ENCODE measurements at regions not wholly inside any gene's neighbourhood (a gene's known extent, or its start where the extent isn't known, plus 50 kb on each side); places are given as distances from the start of the nearest gene placed in this dataset.
A peak's percentile ranks its signal among the peaks of the same experiment; 100 is the strongest.

- no peak for DNase-seq
These were observed 192.5 kb downstream of the WNT5A start for GRCh38 chr3:55294557-55294956.

GRCh38 chr3:55292360-55292759, 194.7 kb downstream of the WNT5A start:
- DNase-seq = peak in 1 of 2 experiments; percentile 40

- no peak for DNase-seq
These were observed 198.4 kb downstream of the WNT5A start for GRCh38 chr3:55288657-55289056.

- DNase-seq = peak in 1 of 2 experiments; percentile 23
These were observed 200.4 kb downstream of the WNT5A start for GRCh38 chr3:55286693-55287092.

- no peak for DNase-seq
These were observed 201.9 kb downstream of the WNT5A start for GRCh38 chr3:55285156-55285555.

- no peak for DNase-seq
These were observed 203.6 kb downstream of the WNT5A start for GRCh38 chr3:55283441-55283925.

- peak; percentile 20 to 59 for DNase-seq
These were observed 204.1 kb downstream of the WNT5A start for GRCh38 chr3:55282994-55283393.

- no peak for DNase-seq
These were observed 215.0 kb downstream of the WNT5A start for GRCh38 chr3:55272031-55272645.

GRCh38 chr3:55271549-55271948, 215.6 kb downstream of the WNT5A start:
- DNase-seq = no peak

GRCh38 chr3:55270976-55271375, 216.1 kb downstream of the WNT5A start:
- DNase-seq = no peak

- DNase-seq = no peak
These were observed 217.5 kb downstream of the WNT5A start for GRCh38 chr3:55269636-55270035.

GRCh38 chr3:55269096-55269495, 218.0 kb downstream of the WNT5A start:
- no peak for DNase-seq

- DNase-seq = no peak
These were observed 219.7 kb downstream of the WNT5A start for GRCh38 chr3:55267206-55267930.

- no peak for DNase-seq
These were observed 222.2 kb downstream of the WNT5A start for GRCh38 chr3:55264919-55265318.

- no peak for DNase-seq
These were observed 234.2 kb downstream of the WNT5A start for GRCh38 chr3:55252921-55253320.

- peak in 1 of 2 experiments; percentile 10 for DNase-seq
These were observed 237.9 kb downstream of the WNT5A start for GRCh38 chr3:55249156-55249555.

- no peak for DNase-seq
These were observed 239.4 kb downstream of the WNT5A start for GRCh38 chr3:55247666-55248065.

GRCh38 chr3:55246033-55246432, 241.1 kb downstream of the WNT5A start:
- no peak for DNase-seq

- no peak for DNase-seq
These were observed 241.8 kb downstream of the WNT5A start for GRCh38 chr3:55245351-55245750.

- peak; percentile 78 to 95 for DNase-seq
These were observed 242.9 kb downstream of the WNT5A start for GRCh38 chr3:55244247-55244646.

GRCh38 chr3:55243678-55244077, 243.4 kb downstream of the WNT5A start:
- peak in 1 of 2 experiments; percentile 34 for DNase-seq

- no peak for DNase-seq
These were observed 244.2 kb downstream of the WNT5A start for GRCh38 chr3:55242921-55243320.

GRCh38 chr3:55241098-55241497, 246.0 kb downstream of the WNT5A start:
- no peak for DNase-seq

- no peak for DNase-seq
These were observed 251.7 kb downstream of the WNT5A start for GRCh38 chr3:55235416-55235815.

GRCh38 chr3:55226696-55227095, 260.4 kb downstream of the WNT5A start:
- no peak for DNase-seq
